Hypothalamus (tissue), 51 donors: ENCODE measurements at regions not wholly inside any gene's neighbourhood (a gene's known extent, or its start where the extent isn't known, plus 50 kb on each side); places are given as distances from the start of the nearest gene placed in this dataset.

Source experiments
- DNase-seq, 51 donors: peaks; one replicate each; lab custom pipeline; 2025; lab: John Stamatoyannopoulos, UW

DNA sequence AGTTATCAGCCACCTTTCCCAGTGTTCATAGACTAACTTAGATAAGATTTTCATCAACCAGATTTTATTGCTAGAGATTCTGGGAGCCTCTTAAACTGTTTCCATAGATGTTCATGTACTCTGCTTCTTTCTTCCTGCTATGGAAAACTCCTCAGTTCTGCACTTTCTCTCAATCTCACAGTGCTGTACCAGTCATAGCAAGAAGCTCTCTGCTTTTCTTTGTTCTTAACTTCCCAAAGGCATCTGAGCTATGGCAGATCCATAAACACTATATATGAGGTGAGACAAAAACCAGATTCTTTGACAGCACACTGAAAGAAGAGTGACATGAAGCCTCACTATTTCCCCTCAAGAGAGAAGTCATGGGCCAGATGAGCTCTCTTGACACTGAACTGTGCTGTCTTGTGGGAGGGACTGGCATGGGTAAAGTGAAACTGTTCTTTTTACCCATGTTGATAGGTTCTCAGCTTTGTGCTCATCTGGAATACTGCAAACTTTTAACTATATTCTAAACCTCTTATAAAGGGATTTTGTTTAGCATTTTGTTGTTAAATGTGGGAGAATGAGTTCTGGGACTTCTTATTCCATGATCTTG lies 64.2 kb upstream of the LYPLAL1 start:
- DNase-seq, result no peak

- no peak for DNase-seq
These were observed 60.4 kb upstream of the LYPLAL1 start for GRCh38 chr1:219113261-219113660.

DNA sequence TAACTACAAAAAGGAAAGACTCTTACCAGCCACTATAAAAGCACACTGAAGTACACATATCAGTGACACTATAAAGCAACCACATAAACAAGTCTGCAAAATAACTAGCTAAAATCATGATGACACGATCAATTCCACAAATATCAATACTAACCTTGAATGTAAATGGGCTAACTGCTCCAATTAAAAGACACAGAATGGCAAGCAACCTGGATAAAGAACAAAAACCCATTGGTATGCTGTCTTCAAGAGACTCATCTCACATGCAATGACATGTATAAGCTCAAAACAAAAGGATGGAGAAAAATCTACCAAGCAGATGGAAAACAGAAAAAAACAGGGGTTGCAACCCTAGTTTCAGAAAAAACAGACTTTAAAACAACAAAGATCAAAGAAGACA lies 59.7 kb upstream of the LYPLAL1 start:
- DNase-seq, result no peak

DNA sequence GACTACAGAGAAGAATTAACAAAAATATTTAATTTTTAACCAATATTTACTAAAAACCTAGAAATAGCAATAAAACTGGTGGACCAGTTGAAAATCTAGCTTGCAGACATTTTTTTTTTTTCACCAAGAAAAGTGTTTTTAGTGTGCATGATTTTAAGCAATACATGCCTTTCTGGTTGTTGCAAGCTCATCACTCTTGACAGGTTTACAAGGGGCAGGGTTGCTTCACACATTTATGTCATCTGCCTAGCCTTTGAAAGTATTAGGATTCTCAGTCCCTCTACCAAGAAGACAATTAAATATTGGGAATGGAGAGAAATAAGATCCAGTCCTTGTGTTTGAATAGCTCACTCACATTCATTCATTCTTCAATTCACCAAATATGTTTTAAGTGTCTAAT lies 53.8 kb upstream of the LYPLAL1 start:
- no peak for DNase-seq

DNA sequence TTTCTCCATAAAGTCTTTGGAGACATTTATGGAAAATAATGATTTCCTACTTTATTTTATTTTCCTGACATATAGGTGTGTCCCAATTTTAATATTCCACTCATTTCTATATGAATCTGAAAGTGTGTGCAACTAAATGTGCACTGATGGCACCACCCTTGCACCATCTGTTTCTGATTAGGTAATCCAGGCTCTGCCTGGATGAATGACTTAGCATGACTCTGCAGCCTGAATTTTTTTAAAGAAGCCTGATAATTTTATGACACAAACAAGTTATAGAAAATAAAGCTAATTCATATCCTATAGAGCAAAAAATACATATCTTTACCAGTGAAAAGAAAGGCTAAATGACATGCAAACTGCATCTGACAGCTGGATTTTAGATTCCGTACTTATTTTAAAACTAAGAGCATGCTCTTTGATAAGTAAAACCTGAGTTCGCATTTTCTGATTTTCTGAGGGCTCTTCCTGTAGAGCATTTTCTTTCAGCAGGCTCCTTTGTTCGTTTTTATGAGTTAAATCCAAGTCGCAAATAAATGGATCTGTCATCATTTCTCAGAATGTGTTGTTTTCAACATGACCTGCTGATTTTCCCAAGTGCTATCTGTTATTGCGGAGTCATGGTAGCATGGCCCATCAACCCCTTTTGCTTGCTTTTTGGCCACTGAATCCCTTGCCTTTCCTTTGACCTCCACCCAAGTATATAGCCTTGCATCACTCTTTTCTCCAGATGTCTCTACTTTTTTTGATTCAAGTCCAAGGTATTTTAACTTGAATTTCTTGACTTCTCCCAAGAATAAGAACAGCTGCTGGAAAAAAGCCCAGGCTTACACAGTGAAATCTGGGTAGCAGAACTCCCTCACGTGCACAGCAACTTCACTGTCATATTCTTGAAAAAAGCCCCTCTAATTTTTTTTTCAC lies 52.8 kb upstream of the LYPLAL1 start:
- DNase-seq, result no peak

DNA sequence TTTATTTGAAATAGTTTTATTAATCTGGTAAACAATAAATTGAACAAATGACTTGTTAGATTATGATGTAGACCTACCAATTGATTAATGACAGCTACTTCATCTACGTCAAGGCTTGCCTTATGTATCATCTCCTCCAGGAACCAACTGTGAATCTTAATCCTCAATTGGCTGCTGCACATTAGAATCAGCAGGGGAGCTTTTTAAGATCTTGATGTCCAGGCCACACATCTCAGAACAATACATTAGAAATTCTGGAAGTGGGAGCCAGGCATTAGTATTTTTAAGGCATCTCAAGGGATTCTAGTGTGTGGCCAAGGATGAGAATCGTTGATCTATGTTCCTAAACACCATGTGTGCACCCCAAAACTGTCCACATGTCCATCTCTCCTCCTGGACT lies 52.0 kb upstream of the LYPLAL1 start:
- DNase-seq, result no peak

- DNase-seq, result no peak
These were observed 50.6 kb upstream of the LYPLAL1 start for GRCh38 chr1:219123036-219123435.
